Suprapubic skin (tissue), 4 donors: ENCODE measurements at regions not wholly inside any gene's neighbourhood (a gene's known extent, or its start where the extent isn't known, plus 50 kb on each side); places are given as distances from the start of the nearest gene placed in this dataset.

Experiments used
- CTCF ChIP-seq, 2 donors: fragments of 200-600 bp in 1 of 2; fragments of 450-650 bp in 1 of 2; sonication (generic) in 1 of 2; IDR thresholded peaks; one replicate each; pipeline ENCODE4 v1.5.1; 2016 to 2019; ENCODE audit warnings: antibody characterized with exemption in 2 of 2, mild to moderate bottlenecking in 1 of 2, moderate library complexity in 1 of 2
- POLR2A ChIP-seq, 2 donors: fragments of 450-650 bp; IDR thresholded peaks; one replicate each; pipeline ENCODE4 v1.6.1; 2017; ENCODE audit warnings: antibody characterized with exemption in 2 of 2, mild to moderate bottlenecking in 2 of 2, moderate library complexity in 2 of 2
- POLR2AphosphoS5 ChIP-seq, 3 donors: sonication (generic); formaldehyde crosslinking; IDR thresholded peaks; one replicate each; pipeline ENCODE4 v1.6.1; 2017; ENCODE audit warnings: antibody characterized with exemption in 3 of 3

- TF ChIP-seq POLR2A (IDR thresholded peaks at IDR 0.05) = no peak
- no peak for TF ChIP-seq CTCF (IDR thresholded peaks at IDR 0.05)
- TF ChIP-seq POLR2AphosphoS5 (IDR thresholded peaks at IDR 0.05) = no peak
Observed at GRCh38 chr16:75918109-75918508, 191.8 kb upstream of the CPHXL start.
